ENCODE measurements at regions not wholly inside any gene's neighbourhood (a gene's known extent, or its start where the extent isn't known, plus 50 kb on each side); places are given as distances from the start of the nearest gene placed in this dataset.
"Not testable (repeated sequence)": the region's sequence is repeated elsewhere in the genome, so short reads cannot be mapped to it uniquely, and the experiment has no call there.

DNA sequence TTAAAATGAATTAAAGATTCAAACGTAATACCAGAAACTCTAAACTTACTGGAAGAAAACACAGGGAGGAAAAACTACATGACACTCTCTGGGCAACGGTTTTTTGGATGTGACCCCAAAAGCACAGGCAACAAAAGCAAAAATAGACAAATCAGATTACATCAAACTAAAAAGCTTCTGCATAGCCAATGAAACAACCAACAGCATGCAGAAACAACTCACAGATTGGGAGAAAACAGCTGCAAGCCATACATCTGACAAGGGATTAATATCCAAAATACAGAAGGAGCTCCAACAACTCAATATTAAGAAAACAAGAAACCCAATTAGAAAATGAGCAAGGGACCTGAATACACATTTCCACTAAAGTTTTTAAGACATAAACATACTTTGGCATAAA lies 69.2 kb upstream of the ALOX12 start:
- DNase-seq, result no peak
- Histone ChIP-seq H3K4me3 (no peak overlapping the region), H3K9me3 (no peaks in the 10 kb centered on the region), H3K27ac (no peak overlapping the region), H3K4me1 (ENCODE audit: insufficient read depth) (no peaks in the 10 kb centered on the region), H3K27me3 (no peaks in the 10 kb centered on the region), H3K36me3 (no peaks in the 10 kb centered on the region)
- TF ChIP-seq EP300 (IDR thresholded peaks at IDR 0.05) (no peak), POLR2A (IDR thresholded peaks at IDR 0.05) (no peak)
- TF ChIP-seq, protein P1, sequence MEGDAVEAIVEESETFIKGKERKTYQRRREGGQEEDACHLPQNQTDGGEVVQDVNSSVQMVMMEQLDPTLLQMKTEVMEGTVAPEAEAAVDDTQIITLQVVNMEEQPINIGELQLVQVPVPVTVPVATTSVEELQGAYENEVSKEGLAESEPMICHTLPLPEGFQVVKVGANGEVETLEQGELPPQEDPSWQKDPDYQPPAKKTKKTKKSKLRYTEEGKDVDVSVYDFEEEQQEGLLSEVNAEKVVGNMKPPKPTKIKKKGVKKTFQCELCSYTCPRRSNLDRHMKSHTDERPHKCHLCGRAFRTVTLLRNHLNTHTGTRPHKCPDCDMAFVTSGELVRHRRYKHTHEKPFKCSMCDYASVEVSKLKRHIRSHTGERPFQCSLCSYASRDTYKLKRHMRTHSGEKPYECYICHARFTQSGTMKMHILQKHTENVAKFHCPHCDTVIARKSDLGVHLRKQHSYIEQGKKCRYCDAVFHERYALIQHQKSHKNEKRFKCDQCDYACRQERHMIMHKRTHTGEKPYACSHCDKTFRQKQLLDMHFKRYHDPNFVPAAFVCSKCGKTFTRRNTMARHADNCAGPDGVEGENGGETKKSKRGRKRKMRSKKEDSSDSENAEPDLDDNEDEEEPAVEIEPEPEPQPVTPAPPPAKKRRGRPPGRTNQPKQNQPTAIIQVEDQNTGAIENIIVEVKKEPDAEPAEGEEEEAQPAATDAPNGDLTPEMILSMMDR (IDR thresholded peaks at IDR 0.05), result no peak
- intact Hi-C loops (cut with DNase I), result no loop called here
- 51 to 64% (median 56%) methylated on average over 2 of the region's 2 CpGs for WGBS, 3 donors

DNA sequence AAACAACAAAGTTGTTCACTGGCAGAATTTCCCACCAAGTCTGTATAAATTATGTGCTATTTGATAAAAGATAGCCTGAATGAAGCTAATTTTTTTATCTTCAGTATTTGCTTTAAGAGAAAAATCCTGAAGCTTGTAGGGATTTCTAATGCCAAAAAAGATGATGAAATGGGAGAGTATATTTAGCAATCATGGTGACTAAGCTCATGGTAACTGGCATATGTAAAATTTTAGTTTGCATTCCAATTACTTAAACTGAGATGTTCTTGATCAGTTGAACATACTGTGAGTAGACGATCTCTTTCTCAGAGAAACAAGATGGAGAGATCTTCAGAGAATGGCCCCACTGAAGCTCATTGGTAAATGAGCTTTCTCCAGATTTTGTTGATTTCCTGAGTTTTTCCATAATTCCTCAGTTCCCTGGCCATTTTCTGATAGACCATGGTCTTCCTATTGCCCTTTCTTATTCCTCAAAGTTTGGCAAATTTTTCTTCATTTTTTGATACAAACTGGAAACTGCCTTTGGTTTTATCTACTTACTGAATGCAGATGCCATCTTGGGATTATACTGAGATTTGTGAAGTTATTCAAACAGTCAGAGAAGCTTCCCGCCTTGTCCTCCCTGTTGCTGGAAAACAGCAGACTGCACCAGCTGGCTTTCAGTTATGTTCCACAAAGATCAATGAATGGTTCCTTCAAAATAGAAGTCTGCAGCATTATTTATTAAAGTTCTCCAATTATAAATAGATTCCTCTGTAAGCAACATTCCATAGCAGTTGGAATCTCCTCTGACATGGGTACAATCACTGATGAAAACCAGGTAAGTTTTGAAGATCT lies 68.3 kb upstream of the ALOX12 start:
- WGBS, 3 donors, result 66 to 80% (median 71%) methylated on average over 2 of the region's 2 CpGs
- H3K36me3 ChIP-seq, result no peaks in the 10 kb centered on the region

DNA sequence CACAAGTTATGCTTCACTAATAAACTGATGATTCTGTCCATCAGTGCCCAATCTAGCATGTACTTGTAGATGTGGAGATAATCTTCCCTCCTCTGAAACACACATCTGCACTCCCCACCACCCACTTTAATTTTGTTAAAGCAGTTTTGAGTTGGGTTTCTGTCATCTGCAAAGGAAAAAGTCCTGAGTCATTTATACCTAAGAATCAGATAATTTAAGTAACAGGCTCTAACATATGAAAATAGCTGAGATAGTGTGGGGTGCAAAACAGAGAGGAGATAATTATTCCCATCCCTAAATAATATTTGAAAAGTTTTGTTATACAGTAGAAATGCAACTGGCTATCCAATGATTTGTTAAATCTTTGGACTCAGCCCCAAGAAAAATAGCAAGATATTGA lies 67.7 kb upstream of the ALOX12 start:
- DNase-seq, result no peak
- TF ChIP-seq, protein P1 (IDR thresholded peaks at IDR 0.05), result no peak
- TF ChIP-seq POLR2A (IDR thresholded peaks at IDR 0.05) (no peak), EP300 (IDR thresholded peaks at IDR 0.05) (no peak)

More for the DNA sequence above, 68.3 kb upstream of the ALOX12 start:
- Histone ChIP-seq H3K27me3 (no peaks in the 10 kb centered on the region), H3K9me3 (no peaks in the 10 kb centered on the region), H3K4me3 (no peak overlapping the region), H3K27ac (no peak overlapping the region), H3K4me1 (ENCODE audit: insufficient read depth) (no peaks in the 10 kb centered on the region)
- TF ChIP-seq, protein P1 (IDR thresholded peaks at IDR 0.05), result no peak
- TF ChIP-seq POLR2A (IDR thresholded peaks at IDR 0.05) (no peak), EP300 (IDR thresholded peaks at IDR 0.05) (no peak)
- no peak for DNase-seq
- intact Hi-C loops (cut with DNase I), result no loop called here

DNA sequence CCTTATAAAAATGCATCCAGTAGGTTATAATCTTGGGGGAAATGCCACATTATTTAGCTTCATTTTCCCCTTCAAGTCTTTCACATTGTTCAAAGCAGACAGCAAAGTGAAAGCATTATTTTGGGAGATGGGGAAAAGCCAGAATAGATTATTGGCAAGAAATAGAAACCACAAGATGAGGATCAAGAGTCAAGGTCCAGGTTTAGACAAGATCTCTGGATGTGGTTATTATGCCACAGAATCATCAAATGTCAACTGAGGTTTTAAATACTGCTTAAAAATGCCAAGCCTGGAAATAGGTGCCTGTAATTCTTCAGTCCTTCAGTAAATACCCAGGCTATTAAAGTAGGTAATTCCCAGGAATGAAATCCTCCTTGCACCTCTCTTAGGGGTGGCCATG lies 65.1 kb upstream of the ALOX12 start:
- TF ChIP-seq, protein P1 (IDR thresholded peaks at IDR 0.05), result no peak
- TF ChIP-seq POLR2A (IDR thresholded peaks at IDR 0.05) (no peak), EP300 (IDR thresholded peaks at IDR 0.05) (no peak)
- Histone ChIP-seq H3K9me3 (no peaks in the 10 kb centered on the region), H3K36me3 (no peaks in the 10 kb centered on the region), H3K27ac (no peak overlapping the region), H3K4me1 (ENCODE audit: insufficient read depth) (no peaks in the 10 kb centered on the region), H3K4me3 (no peak overlapping the region), H3K27me3 (no peaks in the 10 kb centered on the region)
- no peak for DNase-seq
- intact Hi-C loops (cut with DNase I), result no loop called here

More for the DNA sequence above, 67.7 kb upstream of the ALOX12 start:
- intact Hi-C loops (cut with DNase I), result no loop called here
- Histone ChIP-seq H3K36me3 (no peaks in the 10 kb centered on the region), H3K4me3 (no peak overlapping the region), H3K4me1 (ENCODE audit: insufficient read depth) (no peaks in the 10 kb centered on the region), H3K27ac (no peak overlapping the region), H3K9me3 (no peaks in the 10 kb centered on the region), H3K27me3 (no peaks in the 10 kb centered on the region)

DNA sequence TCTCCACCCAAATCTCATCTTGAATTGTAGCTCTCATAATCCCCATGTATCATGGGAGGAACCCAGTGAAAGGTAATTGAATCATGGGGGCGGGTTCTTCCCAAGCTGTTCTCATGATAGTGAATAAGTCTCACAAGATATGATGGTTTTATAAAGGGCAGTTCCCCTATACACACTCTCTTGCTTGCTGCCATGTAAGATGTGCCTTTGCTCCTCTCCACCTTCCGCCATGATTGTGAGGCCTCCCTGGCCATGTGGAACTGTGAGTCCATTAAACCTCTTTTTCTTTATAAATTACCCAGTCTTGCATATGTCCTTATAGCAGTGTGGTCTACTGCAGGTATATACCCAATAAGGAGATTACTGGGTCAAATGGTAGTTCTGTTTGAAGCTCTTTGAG lies 61.3 kb upstream of the ALOX12 start:
- H3K4me3 ChIP-seq; intact Hi-C loops (cut with DNase I); H3K36me3 ChIP-seq; H3K9me3 ChIP-seq; H3K27me3 ChIP-seq; DNase-seq; H3K4me1 ChIP-seq (ENCODE audit: insufficient read depth); H3K27ac ChIP-seq: not testable (repeated sequence)
- 63 to 99% (median 76%) methylated on average over 2 of the region's 2 CpGs for WGBS, 3 donors

Measured in ovary (tissue), 7 donors.